ENCODE measurements at regions not wholly inside any gene's neighbourhood (a gene's known extent, or its start where the extent isn't known, plus 50 kb on each side); places are given as distances from the start of the nearest gene placed in this dataset.

GRCh38 chr12:102730996-102731395 is 186.0 kb downstream of the PAH start:
- TF ChIP-seq CTCF (IDR thresholded peaks at IDR 0.05; ENCODE audit: unreplicated experiment), result no peak
- Mint-ChIP-seq H3K4me1 (ENCODE audit: low read depth, unreplicated experiment) (no peaks in the 10 kb centered on the region), H3K27ac (ENCODE audit: unreplicated experiment) (no peak overlapping the region), H3K36me3 (ENCODE audit: insufficient read depth, unreplicated experiment) (no peaks in the 10 kb centered on the region), H3K9me3 (ENCODE audit: low read depth, unreplicated experiment) (peaks cover 3% of the 10 kb centered on the region), H3K27me3 (ENCODE audit: unreplicated experiment) (no peaks in the 10 kb centered on the region), H3K4me3 (ENCODE audit: low read depth, unreplicated experiment) (no peak overlapping the region)
- intact Hi-C loops (cut with micrococcal nuclease; ENCODE audit: unreplicated experiment), result no loop called here
- DNase-seq, result no peak
- CTCF ChIA-PET, result no interaction called here
- no TSS peak for BruUV-seq (replicated peaks)

- no peak for TF ChIP-seq CTCF (IDR thresholded peaks at IDR 0.05; ENCODE audit: unreplicated experiment)
- Mint-ChIP-seq H3K36me3 (ENCODE audit: insufficient read depth, unreplicated experiment) (no peaks in the 10 kb centered on the region), H3K4me3 (ENCODE audit: low read depth, unreplicated experiment) (no peak overlapping the region), H3K9me3 (ENCODE audit: low read depth, unreplicated experiment) (peaks cover 3% of the 10 kb centered on the region), H3K27me3 (ENCODE audit: unreplicated experiment) (no peaks in the 10 kb centered on the region), H3K4me1 (ENCODE audit: low read depth, unreplicated experiment) (no peaks in the 10 kb centered on the region), H3K27ac (ENCODE audit: unreplicated experiment) (no peak overlapping the region)
- no TSS peak for BruUV-seq (replicated peaks)
- intact Hi-C loops (cut with micrococcal nuclease; ENCODE audit: unreplicated experiment), result no loop called here
- CTCF ChIA-PET, result no interaction called here
- DNase-seq, result no peak
These were observed 188.4 kb downstream of the PAH start for GRCh38 chr12:102728506-102729242.

- Mint-ChIP-seq H3K9me3 (ENCODE audit: low read depth, unreplicated experiment) (peaks cover 2% of the 10 kb centered on the region), H3K36me3 (ENCODE audit: insufficient read depth, unreplicated experiment) (no peaks in the 10 kb centered on the region), H3K27ac (ENCODE audit: unreplicated experiment) (no peak overlapping the region), H3K4me3 (ENCODE audit: low read depth, unreplicated experiment) (no peak overlapping the region), H3K27me3 (ENCODE audit: unreplicated experiment) (no peaks in the 10 kb centered on the region), H3K4me1 (ENCODE audit: low read depth, unreplicated experiment) (no peaks in the 10 kb centered on the region)
- no peak for DNase-seq
- intact Hi-C loops (cut with micrococcal nuclease; ENCODE audit: unreplicated experiment), result no loop called here
- BruUV-seq (replicated peaks), result no TSS peak
- TF ChIP-seq CTCF (IDR thresholded peaks at IDR 0.05; ENCODE audit: unreplicated experiment), result no peak
- CTCF ChIA-PET, result no interaction called here
These were observed 190.4 kb downstream of the PAH start for GRCh38 chr12:102726686-102727085.

- H3K27ac Mint-ChIP-seq (ENCODE audit: unreplicated experiment), result no peak overlapping the region
- intact Hi-C loops (cut with micrococcal nuclease; ENCODE audit: unreplicated experiment), result no loop called here
- H3K4me1 Mint-ChIP-seq (ENCODE audit: low read depth, unreplicated experiment), result no peaks in the 10 kb centered on the region
- CTCF ChIA-PET, result no interaction called here
- BruUV-seq (replicated peaks), result no TSS peak
- H3K36me3 Mint-ChIP-seq (ENCODE audit: insufficient read depth, unreplicated experiment), result no peaks in the 10 kb centered on the region
- no peaks in the 10 kb centered on the region for H3K27me3 Mint-ChIP-seq (ENCODE audit: unreplicated experiment)
- no peak for TF ChIP-seq CTCF (IDR thresholded peaks at IDR 0.05; ENCODE audit: unreplicated experiment)
- H3K4me3 Mint-ChIP-seq (ENCODE audit: low read depth, unreplicated experiment), result no peak overlapping the region
- H3K9me3 Mint-ChIP-seq (ENCODE audit: low read depth, unreplicated experiment), result peaks cover 8% of the 10 kb centered on the region
- DNase-seq, result no peak
These were observed 194.9 kb downstream of the PAH start for GRCh38 chr12:102722147-102722546.
